GM18505 (cell line): ENCODE measurements at regions not wholly inside any gene's neighbourhood (a gene's known extent, or its start where the extent isn't known, plus 50 kb on each side); places are given as distances from the start of the nearest gene placed in this dataset.
"Not testable (repeated sequence)": the region's sequence is repeated elsewhere in the genome, so short reads cannot be mapped to it uniquely, and the experiment has no call there.

Experiments used
- ATAC-seq: cut with Tn5 transposase; IDR thresholded peaks from one replicate; pipeline ENCODE4 v1.9.1; 2021; ENCODE audit not compliant: unreplicated experiment
- POLR2A ChIP-seq: IDR thresholded peaks from 4 replicates; pipeline ENCODE4 v1.6.1; 2011; ENCODE audit warnings: borderline replicate concordance; ENCODE audit not compliant: insufficient read depth, insufficient read length; ENCODE audit errors: extremely low read depth

GRCh38 chr7:88566162-88566729 is 193.3 kb upstream of the ZNF804B start:
- ATAC-seq = no peak
- TF ChIP-seq POLR2A = no peak

DNA sequence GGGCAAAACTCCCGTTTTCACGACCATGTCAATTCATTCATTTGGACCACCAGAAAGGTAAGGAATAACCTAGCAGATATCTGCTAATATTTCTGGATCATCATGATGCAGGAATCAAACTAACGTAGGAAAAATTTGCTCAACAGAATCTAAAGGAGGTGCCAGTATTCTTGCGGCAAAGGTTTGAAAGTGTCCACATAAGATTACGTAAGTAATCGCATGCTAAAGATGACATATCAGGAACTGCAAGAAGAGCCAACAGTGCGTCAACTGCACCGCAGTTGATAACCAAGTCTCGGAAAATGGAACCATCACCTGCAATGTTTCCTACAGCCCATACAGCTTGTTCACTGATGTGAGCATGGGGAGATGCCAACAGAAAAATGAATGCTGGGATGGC is 194.1 kb upstream of the ZNF804B start:
- no peak for ATAC-seq
- no peak for TF ChIP-seq POLR2A

GRCh38 chr7:88556441-88556840 is 203.1 kb upstream of the ZNF804B start:
- not testable (repeated sequence) for ATAC-seq

DNA sequence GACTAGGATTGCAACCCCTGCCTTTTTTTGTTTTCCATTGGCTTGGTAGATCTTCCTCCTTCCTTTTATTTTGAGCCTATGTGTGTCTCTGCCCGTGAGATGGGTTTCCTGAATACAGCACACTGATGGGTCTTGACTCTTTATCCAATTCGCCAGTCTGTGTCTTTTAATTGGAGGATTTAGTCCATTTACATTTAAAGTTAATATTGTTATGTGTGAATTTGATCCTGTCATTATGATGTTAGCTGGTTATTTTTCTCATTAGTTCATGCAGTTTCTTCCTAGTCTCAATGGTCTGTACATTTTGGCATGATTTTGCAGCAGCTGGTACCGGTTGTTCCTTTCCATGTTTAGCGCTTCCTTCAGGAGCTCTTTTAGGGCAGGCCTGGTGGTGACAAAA is 204.7 kb upstream of the ZNF804B start:
- ATAC-seq = not testable (repeated sequence)

DNA sequence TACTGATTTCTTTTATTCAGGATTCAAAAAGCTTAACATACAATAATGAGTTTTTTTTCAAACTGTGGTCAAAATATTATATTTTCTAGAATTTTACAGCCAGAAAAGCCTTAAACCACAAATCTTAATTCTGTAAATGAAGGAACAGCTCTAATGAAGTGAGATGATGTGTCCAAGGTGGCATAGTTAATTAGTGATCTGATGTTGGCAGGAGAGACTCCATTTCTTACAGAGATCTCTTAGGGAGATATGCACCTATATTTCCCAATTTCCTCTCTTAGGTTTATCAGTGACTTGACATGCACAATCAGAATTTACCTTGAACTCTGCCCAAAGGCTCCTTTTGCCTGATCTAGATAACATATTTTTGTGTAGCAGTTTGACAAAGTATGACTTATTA is 211.1 kb upstream of the ZNF804B start:
- ATAC-seq = no peak
- TF ChIP-seq POLR2A = no peak

GRCh38 chr7:88546808-88547207 is 212.7 kb upstream of the ZNF804B start:
- no peak for TF ChIP-seq POLR2A
- no peak for ATAC-seq

DNA sequence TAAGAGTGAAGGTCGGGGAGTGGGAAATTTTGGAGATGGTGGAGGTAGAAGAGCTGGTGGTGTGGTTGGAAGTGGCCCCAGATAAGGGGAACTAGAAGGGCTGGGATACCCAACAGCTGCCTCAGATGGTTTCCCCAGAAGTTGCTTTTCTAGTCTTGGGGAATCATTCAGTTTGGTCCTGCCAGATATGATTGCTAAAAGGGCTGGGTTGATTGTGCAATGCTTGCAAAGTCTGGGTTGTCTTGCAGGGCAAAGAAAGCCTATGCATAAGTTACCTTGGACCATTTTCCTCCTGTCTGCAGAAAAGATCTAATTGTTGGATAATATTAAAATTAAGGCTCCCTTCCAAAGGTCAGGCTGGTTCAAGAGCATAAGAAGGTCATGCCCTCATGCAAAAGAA is 213.8 kb upstream of the ZNF804B start:
- TF ChIP-seq POLR2A = no peak
- ATAC-seq = no peak

DNA sequence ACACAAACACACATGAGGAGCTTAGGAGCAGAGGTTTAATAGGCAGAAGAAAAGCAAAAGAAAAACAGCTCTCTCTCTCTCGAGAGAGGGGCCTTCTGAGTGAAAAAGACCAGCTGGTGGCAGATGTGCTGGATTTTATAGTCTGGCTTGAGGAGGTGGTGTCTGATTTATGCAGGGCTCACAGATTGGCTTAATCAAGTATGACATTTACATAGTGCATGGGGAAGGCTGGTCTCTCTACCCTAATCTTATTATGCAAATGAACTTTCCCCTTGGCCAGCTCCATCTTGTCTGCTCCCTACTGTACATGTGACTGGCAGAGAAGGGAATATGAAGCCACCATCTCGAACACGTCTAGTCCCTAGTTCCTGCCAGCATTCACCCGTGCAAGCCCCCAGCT is 219.5 kb upstream of the ZNF804B start:
- ATAC-seq = no peak

DNA sequence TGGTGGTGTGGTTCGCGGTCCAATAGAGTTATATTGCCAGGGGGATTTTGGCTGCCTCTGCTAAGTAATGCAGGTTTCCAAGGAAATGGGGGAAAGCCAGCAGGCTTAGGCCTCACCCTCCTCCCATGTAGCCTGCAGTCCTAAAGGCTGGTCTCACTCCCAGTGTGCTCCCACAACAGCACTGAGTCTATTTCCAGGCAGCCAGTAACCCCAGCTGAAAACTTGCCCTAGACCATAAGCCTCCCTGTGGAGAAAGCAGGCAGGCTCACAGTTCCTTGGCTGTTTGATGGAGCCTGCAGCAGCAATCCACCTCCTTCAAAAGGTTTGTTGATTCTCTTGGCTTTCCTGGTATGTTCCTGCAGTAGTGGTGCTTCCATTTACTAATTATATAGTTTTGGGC is 220.0 kb upstream of the ZNF804B start:
- ATAC-seq = no peak
- no peak for TF ChIP-seq POLR2A

More for the DNA sequence above, 219.5 kb upstream of the ZNF804B start:
- no peak for TF ChIP-seq POLR2A

- TF ChIP-seq POLR2A = no peak
- no peak for ATAC-seq
These were observed 217.0 kb upstream of the STEAP4 start for GRCh38 chr7:88523645-88524044.

- no peak for TF ChIP-seq POLR2A
- no peak for ATAC-seq
These were observed 216.1 kb upstream of the STEAP4 start for GRCh38 chr7:88522771-88523293.

DNA sequence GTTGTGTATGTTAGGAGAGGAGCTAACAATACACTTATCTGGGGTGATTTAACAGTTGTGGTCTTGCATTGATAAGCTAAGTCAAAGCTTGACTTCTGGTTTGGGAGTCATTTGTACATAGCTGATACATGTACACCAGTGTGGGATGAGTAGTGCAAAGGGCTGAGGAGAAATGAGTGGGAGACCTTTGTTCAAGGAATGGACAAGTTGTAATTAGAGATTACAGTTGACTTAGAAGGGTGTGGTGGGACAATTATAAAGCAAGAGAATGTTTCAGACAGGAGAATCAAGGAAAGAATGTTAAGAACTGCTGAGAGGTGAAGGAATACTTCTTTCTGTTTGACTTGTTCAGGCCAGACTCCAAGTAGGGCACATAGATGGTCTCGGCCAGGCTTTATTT is 209.7 kb upstream of the STEAP4 start:
- ATAC-seq = no peak
- no peak for TF ChIP-seq POLR2A

GRCh38 chr7:88515301-88515700 is 208.6 kb upstream of the STEAP4 start:
- TF ChIP-seq POLR2A = no peak
- ATAC-seq = no peak

GRCh38 chr7:88509341-88509740 is 202.6 kb upstream of the STEAP4 start:
- ATAC-seq = no peak
- TF ChIP-seq POLR2A = no peak

DNA sequence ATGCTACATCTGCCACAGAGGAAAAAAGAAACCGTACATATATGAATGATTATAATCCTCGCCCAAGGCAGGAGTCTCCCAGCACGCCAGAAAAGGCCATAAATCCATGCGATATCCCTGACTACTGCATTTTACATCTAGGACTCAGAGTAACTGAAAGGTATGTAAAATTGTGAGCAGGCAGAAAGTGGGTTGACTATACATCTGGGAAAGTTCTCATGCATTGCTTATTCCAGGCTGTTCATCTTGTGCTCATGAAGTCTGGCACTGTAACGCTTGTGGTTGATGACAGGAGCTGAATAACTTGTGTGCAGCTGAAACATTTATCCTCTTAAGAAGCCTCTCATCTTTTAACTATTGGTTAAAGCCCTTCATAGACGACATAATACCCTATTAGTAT is 193.4 kb upstream of the STEAP4 start:
- TF ChIP-seq POLR2A = no peak

More for the DNA sequence above, 193.4 kb upstream of the STEAP4 start:
- ATAC-seq = no peak
